ENCODE measurements at regions not wholly inside any gene's neighbourhood (a gene's known extent, or its start where the extent isn't known, plus 50 kb on each side); places are given as distances from the start of the nearest gene placed in this dataset.
"Not testable (repeated sequence)": the region's sequence is repeated elsewhere in the genome, so short reads cannot be mapped to it uniquely, and the experiment has no call there.

- not testable (repeated sequence) for H3K9me3 ChIP-seq (ENCODE audit: insufficient read depth, low read depth, low read length)
Observed at GRCh38 chr4:3961091-3961672, 195.0 kb downstream of the ADRA2C start.

GRCh38 chr4:3964572-3965278, 198.5 kb downstream of the ADRA2C start:
- H3K36me3 ChIP-seq (ENCODE audit: insufficient read depth, low read length); H4K20me1 ChIP-seq (ENCODE audit: insufficient read depth, low read length, poor library complexity, severe bottlenecking); H3K9me2 ChIP-seq (replicated peaks; ENCODE audit: low read depth, low read length); H3K9ac ChIP-seq (ENCODE audit: low read depth, low read length, poor library complexity, severe bottlenecking); H2AFZ ChIP-seq (ENCODE audit: low read length); H3K79me2 ChIP-seq (ENCODE audit: insufficient read depth, low read length); H3K4me3 ChIP-seq (ENCODE audit: low read length, poor library complexity, severe bottlenecking); H3F3A ChIP-seq (ENCODE audit: low read depth); H3K4me2 ChIP-seq (ENCODE audit: low read depth, low read length, poor library complexity, severe bottlenecking); H3K4me1 ChIP-seq (ENCODE audit: insufficient read depth, low read length, poor library complexity, severe bottlenecking); H3K9me3 ChIP-seq (ENCODE audit: insufficient read depth, low read depth, low read length); H3K27me3 ChIP-seq (ENCODE audit: insufficient read depth, low read length, poor library complexity, severe bottlenecking): not testable (repeated sequence)

More at GRCh38 chr4:3961091-3961672, 195.0 kb downstream of the ADRA2C start:
- not testable (repeated sequence) for H2AFZ ChIP-seq (ENCODE audit: low read length); H3K4me3 ChIP-seq (ENCODE audit: low read length, poor library complexity, severe bottlenecking); H3K9me2 ChIP-seq (replicated peaks; ENCODE audit: low read depth, low read length); H3K36me3 ChIP-seq (ENCODE audit: insufficient read depth, low read length); H3K4me2 ChIP-seq (ENCODE audit: low read depth, low read length, poor library complexity, severe bottlenecking); H3K9ac ChIP-seq (ENCODE audit: low read depth, low read length, poor library complexity, severe bottlenecking); H3K27me3 ChIP-seq (ENCODE audit: insufficient read depth, low read length, poor library complexity, severe bottlenecking); H3K4me1 ChIP-seq (ENCODE audit: insufficient read depth, low read length, poor library complexity, severe bottlenecking); H3F3A ChIP-seq (ENCODE audit: low read depth); H3K79me2 ChIP-seq (ENCODE audit: insufficient read depth, low read length); H4K20me1 ChIP-seq (ENCODE audit: insufficient read depth, low read length, poor library complexity, severe bottlenecking)

GRCh38 chr4:3967204-3967603, 201.0 kb downstream of the ADRA2C start:
- H3K9me2 ChIP-seq (replicated peaks; ENCODE audit: low read depth, low read length); H3K27me3 ChIP-seq (ENCODE audit: insufficient read depth, low read length, poor library complexity, severe bottlenecking); H3F3A ChIP-seq (ENCODE audit: low read depth); H3K4me1 ChIP-seq (ENCODE audit: insufficient read depth, low read length, poor library complexity, severe bottlenecking); H3K9ac ChIP-seq (ENCODE audit: low read depth, low read length, poor library complexity, severe bottlenecking); H3K4me3 ChIP-seq (ENCODE audit: low read length, poor library complexity, severe bottlenecking); H2AFZ ChIP-seq (ENCODE audit: low read length); H3K79me2 ChIP-seq (ENCODE audit: insufficient read depth, low read length); H3K4me2 ChIP-seq (ENCODE audit: low read depth, low read length, poor library complexity, severe bottlenecking); H4K20me1 ChIP-seq (ENCODE audit: insufficient read depth, low read length, poor library complexity, severe bottlenecking); H3K36me3 ChIP-seq (ENCODE audit: insufficient read depth, low read length); H3K9me3 ChIP-seq (ENCODE audit: insufficient read depth, low read depth, low read length): not testable (repeated sequence)

GRCh38 chr4:3972626-3973025, 206.4 kb downstream of the ADRA2C start:
- H3K36me3 ChIP-seq (ENCODE audit: insufficient read depth, low read length); H3K9me2 ChIP-seq (replicated peaks; ENCODE audit: low read depth, low read length); H3K4me3 ChIP-seq (ENCODE audit: low read length, poor library complexity, severe bottlenecking); H3K9me3 ChIP-seq (ENCODE audit: insufficient read depth, low read depth, low read length); H3K4me2 ChIP-seq (ENCODE audit: low read depth, low read length, poor library complexity, severe bottlenecking); H3K79me2 ChIP-seq (ENCODE audit: insufficient read depth, low read length); H3F3A ChIP-seq (ENCODE audit: low read depth); H4K20me1 ChIP-seq (ENCODE audit: insufficient read depth, low read length, poor library complexity, severe bottlenecking); H3K27me3 ChIP-seq (ENCODE audit: insufficient read depth, low read length, poor library complexity, severe bottlenecking); H2AFZ ChIP-seq (ENCODE audit: low read length); H3K9ac ChIP-seq (ENCODE audit: low read depth, low read length, poor library complexity, severe bottlenecking); H3K4me1 ChIP-seq (ENCODE audit: insufficient read depth, low read length, poor library complexity, severe bottlenecking): not testable (repeated sequence)

- H3K9me3 ChIP-seq (ENCODE audit: insufficient read depth, low read depth, low read length); H3K4me2 ChIP-seq (ENCODE audit: low read depth, low read length, poor library complexity, severe bottlenecking); H3K9ac ChIP-seq (ENCODE audit: low read depth, low read length, poor library complexity, severe bottlenecking); H3K4me1 ChIP-seq (ENCODE audit: insufficient read depth, low read length, poor library complexity, severe bottlenecking); H3K9me2 ChIP-seq (replicated peaks; ENCODE audit: low read depth, low read length); H2AFZ ChIP-seq (ENCODE audit: low read length); H3F3A ChIP-seq (ENCODE audit: low read depth); H3K79me2 ChIP-seq (ENCODE audit: insufficient read depth, low read length); H3K36me3 ChIP-seq (ENCODE audit: insufficient read depth, low read length); H3K27me3 ChIP-seq (ENCODE audit: insufficient read depth, low read length, poor library complexity, severe bottlenecking); H4K20me1 ChIP-seq (ENCODE audit: insufficient read depth, low read length, poor library complexity, severe bottlenecking); H3K4me3 ChIP-seq (ENCODE audit: low read length, poor library complexity, severe bottlenecking): not testable (repeated sequence)
Observed at GRCh38 chr4:3973581-3974200, 207.5 kb downstream of the ADRA2C start.

GRCh38 chr4:3983518-3984125, 217.4 kb downstream of the ADRA2C start:
- not testable (repeated sequence) for H3K4me3 ChIP-seq (ENCODE audit: low read length, poor library complexity, severe bottlenecking); H3K4me1 ChIP-seq (ENCODE audit: insufficient read depth, low read length, poor library complexity, severe bottlenecking); H2AFZ ChIP-seq (ENCODE audit: low read length); H3K9ac ChIP-seq (ENCODE audit: low read depth, low read length, poor library complexity, severe bottlenecking); H3F3A ChIP-seq (ENCODE audit: low read depth); H3K27me3 ChIP-seq (ENCODE audit: insufficient read depth, low read length, poor library complexity, severe bottlenecking); H3K36me3 ChIP-seq (ENCODE audit: insufficient read depth, low read length); H3K9me3 ChIP-seq (ENCODE audit: insufficient read depth, low read depth, low read length); H3K79me2 ChIP-seq (ENCODE audit: insufficient read depth, low read length); H4K20me1 ChIP-seq (ENCODE audit: insufficient read depth, low read length, poor library complexity, severe bottlenecking); H3K4me2 ChIP-seq (ENCODE audit: low read depth, low read length, poor library complexity, severe bottlenecking); H3K9me2 ChIP-seq (replicated peaks; ENCODE audit: low read depth, low read length)

Measured in Loucy (cell line).